ENCODE measurements at regions not wholly inside any gene's neighbourhood (a gene's known extent, or its start where the extent isn't known, plus 50 kb on each side); places are given as distances from the start of the nearest gene placed in this dataset.

DNA sequence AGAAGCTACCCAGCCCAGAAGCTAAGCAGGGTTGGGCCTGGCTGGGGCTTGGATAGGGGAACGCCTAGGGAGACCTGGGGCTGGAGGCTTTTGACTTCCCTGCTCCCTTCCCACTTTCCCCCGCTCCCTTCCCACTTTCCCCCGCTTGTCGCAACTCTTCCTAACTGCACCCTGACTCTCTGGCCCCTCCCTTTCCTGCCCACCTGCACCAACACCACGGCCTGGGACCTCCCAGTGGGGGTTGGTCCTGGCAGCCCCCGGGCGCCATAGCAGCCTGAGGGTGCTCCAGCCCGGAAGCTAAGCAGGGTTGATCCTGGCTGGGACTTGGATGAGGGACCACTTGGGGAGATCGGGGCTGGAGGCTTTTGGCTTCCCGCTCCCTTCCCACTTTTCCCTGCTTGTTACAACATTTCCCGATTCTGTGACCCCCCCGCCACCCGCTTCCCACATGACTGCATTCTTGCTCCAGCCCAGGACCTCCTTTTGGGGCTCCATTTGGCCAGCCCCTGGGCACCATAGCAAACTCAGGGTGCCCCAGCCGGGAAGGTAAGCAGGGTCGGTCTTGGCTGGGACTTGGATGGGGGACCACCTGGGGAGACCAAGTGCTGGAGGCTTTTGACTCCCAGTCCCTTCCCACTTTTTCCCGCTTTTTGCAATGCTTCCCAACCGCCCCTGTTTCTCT lies 2287.0 kb downstream of the TP53TG3F start:
- Histone ChIP-seq H2BK20ac (ENCODE audit: low read depth, low read length, poor library complexity, severe bottlenecking) (no peak overlapping the region), H2BK5ac (ENCODE audit: insufficient read length, low read length) (no peak overlapping the region), H3K23me2 (ENCODE audit: insufficient read length, low read depth, low read length, poor library complexity, severe bottlenecking) (no peaks in the 10 kb centered on the region), H3K9me3 (ENCODE audit: control insufficient read depth, low read depth, low read length) (peaks cover 98% of the 10 kb centered on the region), H4K20me1 (ENCODE audit: control insufficient read depth, insufficient read depth, insufficient read length) (no peaks in the 10 kb centered on the region), H3K4ac (ENCODE audit: low read depth, low read length) (no peak overlapping the region), H3K79me1 (ENCODE audit: insufficient read depth, low read depth, low read length, poor library complexity, severe bottlenecking) (no peaks in the 10 kb centered on the region), H2BK120ac (ENCODE audit: low read depth, low read length, poor library complexity, severe bottlenecking) (no peak overlapping the region), H2AFZ (ENCODE audit: low read length) (no peak overlapping the region), H3T11ph (ENCODE audit: low read length) (no peak overlapping the region), H3K4me1 (ENCODE audit: insufficient read depth, low read length) (no peaks in the 10 kb centered on the region), H3K23ac (ENCODE audit: insufficient read length, low read depth, low read length) (no peak overlapping the region), H3K27me3 (ENCODE audit: insufficient read depth, low read length) (no peaks in the 10 kb centered on the region), H2BK12ac (ENCODE audit: insufficient read length, low read depth, low read length) (no peak overlapping the region), H4K5ac (ENCODE audit: insufficient read length, low read depth, low read length) (no peak overlapping the region), H3K14ac (ENCODE audit: insufficient read depth, low read length) (no peak overlapping the region), H3K4me2 (ENCODE audit: insufficient read depth, insufficient read length, low read length) (no peak overlapping the region), H4K91ac (ENCODE audit: insufficient read length, low read depth, low read length) (no peak overlapping the region), H2BK15ac (ENCODE audit: low read depth, low read length) (no peak overlapping the region), H3K9ac (ENCODE audit: extremely low read depth, insufficient read length, low read length) (no peak overlapping the region), H3K18ac (ENCODE audit: insufficient read length, low read depth, low read length) (no peak overlapping the region), H2AK5ac (ENCODE audit: insufficient read length, low read length) (no peak overlapping the region), H3K79me2 (ENCODE audit: insufficient read depth, low read length) (no peaks in the 10 kb centered on the region), H3K56ac (ENCODE audit: insufficient read length, low read depth, low read length) (no peak overlapping the region), H3K27ac (ENCODE audit: insufficient read length, low read depth, low read length) (no peak overlapping the region), H4K8ac (replicated peaks; ENCODE audit: insufficient read length, low read depth, low read length) (no peak overlapping the region)
- Mint-ChIP-seq H3K36me3 (ENCODE audit: insufficient read depth in 1 of 3, low read depth in 3 of 3) (peaks cover 28 to 38% (median 32%) of the 10 kb centered on the region in 3 experiments), H3K4me3 (no peak overlapping the region), H3K4me1 (no peaks in the 10 kb centered on the region), H3K27me3 (ENCODE audit: low read depth) (peaks cover 4% of the 10 kb centered on the region), H3K27ac (no peak overlapping the region), H3K9me3 (peaks cover 88 to 98% of the 10 kb centered on the region in 2 experiments)
- TF ChIP-seq, protein P1, sequence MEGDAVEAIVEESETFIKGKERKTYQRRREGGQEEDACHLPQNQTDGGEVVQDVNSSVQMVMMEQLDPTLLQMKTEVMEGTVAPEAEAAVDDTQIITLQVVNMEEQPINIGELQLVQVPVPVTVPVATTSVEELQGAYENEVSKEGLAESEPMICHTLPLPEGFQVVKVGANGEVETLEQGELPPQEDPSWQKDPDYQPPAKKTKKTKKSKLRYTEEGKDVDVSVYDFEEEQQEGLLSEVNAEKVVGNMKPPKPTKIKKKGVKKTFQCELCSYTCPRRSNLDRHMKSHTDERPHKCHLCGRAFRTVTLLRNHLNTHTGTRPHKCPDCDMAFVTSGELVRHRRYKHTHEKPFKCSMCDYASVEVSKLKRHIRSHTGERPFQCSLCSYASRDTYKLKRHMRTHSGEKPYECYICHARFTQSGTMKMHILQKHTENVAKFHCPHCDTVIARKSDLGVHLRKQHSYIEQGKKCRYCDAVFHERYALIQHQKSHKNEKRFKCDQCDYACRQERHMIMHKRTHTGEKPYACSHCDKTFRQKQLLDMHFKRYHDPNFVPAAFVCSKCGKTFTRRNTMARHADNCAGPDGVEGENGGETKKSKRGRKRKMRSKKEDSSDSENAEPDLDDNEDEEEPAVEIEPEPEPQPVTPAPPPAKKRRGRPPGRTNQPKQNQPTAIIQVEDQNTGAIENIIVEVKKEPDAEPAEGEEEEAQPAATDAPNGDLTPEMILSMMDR (conservative IDR thresholded peaks at IDR 0.05): no peak
- no peak for DNase-seq
- no CpG with 5 or more reads among the region's 17 CpGs for WGBS (ENCODE audit: extremely low coverage, insufficient read length, low lambda C conversion rate)

All from H9 (cell line).